Upper lobe of left lung (tissue), 4 donors: ENCODE measurements at regions not wholly inside any gene's neighbourhood (a gene's known extent, or its start where the extent isn't known, plus 50 kb on each side); places are given as distances from the start of the nearest gene placed in this dataset.
"Not testable (repeated sequence)": the region's sequence is repeated elsewhere in the genome, so short reads cannot be mapped to it uniquely, and the experiment has no call there.

Experiments
- EP300 ChIP-seq, 4 donors: sonication (generic); formaldehyde crosslinking; IDR thresholded peaks; one replicate each; pipeline ENCODE4 v1.5.1; 2017; ENCODE audit warnings: antibody characterized with exemption in 4 of 4, control low read depth in 2 of 4
- POLR2A ChIP-seq, 4 donors: fragments of 450-650 bp; IDR thresholded peaks; one replicate each; pipeline ENCODE4 v1.5.1; 2016 to 2017; ENCODE audit warnings: antibody characterized with exemption in 4 of 4, mild to moderate bottlenecking in 2 of 4
- POLR2AphosphoS5 ChIP-seq, 2 donors: sonication (generic); formaldehyde crosslinking; IDR thresholded peaks; one replicate each; pipeline ENCODE4 v1.5.1; 2017; ENCODE audit warnings: antibody characterized with exemption in 2 of 2
- TF ChIP-seq, protein P1 (sequence below), 6 experiments: fragments of 450-650 bp in 4 of 6; fragments of 200-600 bp in 2 of 6; sonication (generic) in 2 of 6; IDR thresholded peaks; one replicate each; pipeline ENCODE4 v1.5.1; 2016 to 2019; ENCODE audit warnings: antibody characterized with exemption in 6 of 6

DNA sequence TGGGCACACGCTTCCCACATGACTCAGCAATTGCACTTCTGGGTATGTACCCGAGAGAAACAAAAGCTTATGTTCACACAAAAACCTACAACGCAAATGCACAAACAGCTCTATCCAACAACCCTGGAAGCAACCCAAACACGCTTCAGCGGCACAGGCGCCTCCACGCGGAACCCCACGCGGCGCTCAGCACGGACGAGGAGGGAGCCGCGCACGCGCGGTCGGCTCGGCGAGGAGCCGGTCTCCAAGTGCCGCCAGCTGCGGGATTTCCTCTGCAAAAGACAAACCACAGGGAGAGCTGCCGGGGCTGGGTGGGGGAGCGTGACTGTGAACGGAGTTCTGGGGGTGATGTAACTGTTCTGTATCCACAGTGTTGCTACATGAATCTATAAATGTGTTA, 81.2 kb downstream of the OR4F16 start:
- TF ChIP-seq, protein P1, sequence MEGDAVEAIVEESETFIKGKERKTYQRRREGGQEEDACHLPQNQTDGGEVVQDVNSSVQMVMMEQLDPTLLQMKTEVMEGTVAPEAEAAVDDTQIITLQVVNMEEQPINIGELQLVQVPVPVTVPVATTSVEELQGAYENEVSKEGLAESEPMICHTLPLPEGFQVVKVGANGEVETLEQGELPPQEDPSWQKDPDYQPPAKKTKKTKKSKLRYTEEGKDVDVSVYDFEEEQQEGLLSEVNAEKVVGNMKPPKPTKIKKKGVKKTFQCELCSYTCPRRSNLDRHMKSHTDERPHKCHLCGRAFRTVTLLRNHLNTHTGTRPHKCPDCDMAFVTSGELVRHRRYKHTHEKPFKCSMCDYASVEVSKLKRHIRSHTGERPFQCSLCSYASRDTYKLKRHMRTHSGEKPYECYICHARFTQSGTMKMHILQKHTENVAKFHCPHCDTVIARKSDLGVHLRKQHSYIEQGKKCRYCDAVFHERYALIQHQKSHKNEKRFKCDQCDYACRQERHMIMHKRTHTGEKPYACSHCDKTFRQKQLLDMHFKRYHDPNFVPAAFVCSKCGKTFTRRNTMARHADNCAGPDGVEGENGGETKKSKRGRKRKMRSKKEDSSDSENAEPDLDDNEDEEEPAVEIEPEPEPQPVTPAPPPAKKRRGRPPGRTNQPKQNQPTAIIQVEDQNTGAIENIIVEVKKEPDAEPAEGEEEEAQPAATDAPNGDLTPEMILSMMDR (IDR thresholded peaks at IDR 0.05): not testable (repeated sequence)
- not testable (repeated sequence) for TF ChIP-seq POLR2A, EP300, POLR2AphosphoS5 (IDR thresholded peaks at IDR 0.05)
